Esophagus muscularis mucosa (tissue), 4 donors: ENCODE measurements at regions not wholly inside any gene's neighbourhood (a gene's known extent, or its start where the extent isn't known, plus 50 kb on each side); places are given as distances from the start of the nearest gene placed in this dataset.

ENCODE experiments used
- CTCF ChIP-seq, 3 experiments: fragments of 200-600 bp in 2 of 3; fragments of 450-650 bp in 1 of 3; sonication (generic) in 2 of 3; IDR thresholded peaks; one replicate each; pipeline ENCODE4 v1.5.1; 2017 to 2019; ENCODE audit warnings: antibody characterized with exemption in 3 of 3, mild to moderate bottlenecking in 2 of 3, moderate library complexity in 1 of 3
- EP300 ChIP-seq: sonication (generic); formaldehyde crosslinking; IDR thresholded peaks from one replicate; pipeline ENCODE4 v1.6.1; 2017; ENCODE audit warnings: antibody characterized with exemption
- POLR2A ChIP-seq: fragments of 450-650 bp; IDR thresholded peaks from one replicate; pipeline ENCODE4 v1.6.1; 2017; ENCODE audit warnings: antibody characterized with exemption, moderate library complexity, mild to moderate bottlenecking, low read depth
- POLR2AphosphoS5 ChIP-seq, 2 donors: sonication (generic); formaldehyde crosslinking; IDR thresholded peaks; one replicate each; pipeline ENCODE4 v1.6.1; 2017; ENCODE audit warnings: antibody characterized with exemption in 2 of 2

- TF ChIP-seq CTCF (IDR thresholded peaks at IDR 0.05) (no peak), POLR2A (no peak), EP300 (no peak), POLR2AphosphoS5 (IDR thresholded peaks at IDR 0.05) (no peak)
Measured at GRCh38 chr5:106306313-106307028, 1364.3 kb downstream of the EFNA5 start.
